Tongue (tissue), 1 donor: ENCODE measurements at regions not wholly inside any gene's neighbourhood (a gene's known extent, or its start where the extent isn't known, plus 50 kb on each side); places are given as distances from the start of the nearest gene placed in this dataset.

Source experiments
- DNase-seq: peaks from one replicate; pipeline ENCODE4 v3.0.0-alpha.2; 2015

DNA sequence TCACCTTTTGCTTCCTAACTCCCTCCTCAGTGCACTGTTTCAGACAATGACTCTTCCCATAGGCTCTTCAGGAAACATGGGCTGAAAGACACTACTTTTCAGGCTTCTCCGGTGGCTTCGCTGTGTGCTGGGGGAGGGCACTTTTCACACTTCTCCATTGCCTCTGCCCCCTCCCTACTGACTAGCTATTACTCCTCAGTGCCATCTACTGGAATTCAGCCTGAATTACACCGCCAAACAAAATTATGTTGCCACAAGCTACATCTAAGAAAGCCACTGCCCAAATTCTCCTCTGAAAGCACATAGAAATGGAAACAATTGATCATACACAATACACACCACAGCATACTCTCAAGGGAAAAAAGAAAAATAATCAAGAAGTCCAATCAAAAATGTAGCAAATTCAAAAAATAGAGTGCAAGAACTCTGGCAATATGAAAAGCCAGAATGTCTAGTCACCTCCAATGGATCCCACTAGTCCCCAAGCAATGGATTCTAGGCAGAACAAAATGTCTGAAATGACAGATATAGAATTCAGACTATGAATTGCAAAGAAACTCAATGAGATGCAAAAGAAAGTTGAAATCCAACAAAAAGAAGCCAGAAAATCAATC is 1139.4 kb upstream of the GYPC start:
- DNase-seq: no peak

GRCh38 chr2:125526093-125526492 is 1129.9 kb upstream of the GYPC start:
- no peak for DNase-seq

DNA sequence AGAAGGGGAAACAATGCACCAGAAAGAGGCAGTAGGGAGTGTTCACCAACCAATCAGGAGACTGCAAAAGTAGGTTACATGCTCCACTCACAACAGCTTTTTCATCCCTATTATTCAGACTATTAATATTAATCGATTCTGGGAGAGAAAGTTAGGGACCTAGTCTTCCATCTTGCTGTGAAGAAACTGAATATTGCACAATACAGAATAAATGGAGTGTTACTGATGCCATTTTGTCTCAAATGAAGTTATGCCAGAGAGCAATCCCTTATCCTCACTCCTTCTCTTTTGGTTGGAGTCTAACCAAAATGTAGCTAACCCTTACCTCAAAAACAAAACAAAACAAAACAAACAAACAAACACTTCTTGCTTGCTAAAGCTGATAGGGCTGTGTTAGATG is 1120.9 kb upstream of the GYPC start:
- no peak for DNase-seq

DNA sequence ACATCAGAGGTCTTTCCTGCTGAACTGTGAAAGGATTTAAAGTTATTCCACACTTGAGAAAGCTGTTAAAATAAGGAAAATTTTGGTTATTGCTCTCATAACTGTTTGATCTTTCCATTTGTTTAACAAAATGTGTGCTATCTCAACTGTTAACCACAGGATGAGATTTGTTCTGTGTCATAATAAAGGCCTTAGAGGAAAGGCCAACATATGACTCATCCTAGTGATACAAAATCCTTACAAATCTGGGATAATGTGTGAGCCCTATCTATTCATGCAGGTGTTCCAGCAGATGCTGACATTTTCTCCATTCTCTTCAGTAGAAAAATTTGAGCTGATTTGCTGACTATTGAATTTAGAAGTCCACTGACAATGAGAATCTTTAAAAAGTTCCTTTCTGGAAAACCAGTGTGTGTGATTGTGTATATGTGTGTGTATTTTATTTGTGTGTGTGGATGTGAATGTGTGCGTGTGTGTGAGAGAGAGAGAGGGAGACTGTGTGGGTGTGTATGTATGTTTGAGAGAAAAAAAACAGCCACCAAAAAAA is 1111.9 kb upstream of the GYPC start:
- DNase-seq: peak; percentile 1

- no peak for DNase-seq
Observed at GRCh38 chr2:125553768-125554167, 1102.2 kb upstream of the GYPC start.

DNA sequence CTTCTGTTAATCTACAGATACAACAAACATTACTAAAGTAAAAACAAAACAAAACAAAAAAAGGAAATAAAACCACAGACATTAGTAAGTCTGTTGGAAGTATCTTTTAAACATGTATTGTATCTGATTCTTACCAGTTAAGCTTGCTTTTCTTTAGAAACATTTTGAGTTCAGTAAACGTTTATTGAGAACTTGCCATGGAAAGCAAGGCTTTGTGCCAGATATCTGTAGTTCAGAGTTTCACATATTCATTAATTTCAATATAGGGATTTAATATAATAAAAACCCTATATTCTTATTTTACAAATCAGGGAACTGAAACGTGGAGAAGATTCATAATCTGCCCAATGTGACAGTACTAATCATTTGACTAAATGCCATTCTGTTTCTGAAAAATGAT is 1101.0 kb upstream of the GYPC start:
- DNase-seq: peak; percentile 3

- no peak for DNase-seq
Observed at GRCh38 chr2:125559186-125559585, 1096.8 kb upstream of the GYPC start.

DNA sequence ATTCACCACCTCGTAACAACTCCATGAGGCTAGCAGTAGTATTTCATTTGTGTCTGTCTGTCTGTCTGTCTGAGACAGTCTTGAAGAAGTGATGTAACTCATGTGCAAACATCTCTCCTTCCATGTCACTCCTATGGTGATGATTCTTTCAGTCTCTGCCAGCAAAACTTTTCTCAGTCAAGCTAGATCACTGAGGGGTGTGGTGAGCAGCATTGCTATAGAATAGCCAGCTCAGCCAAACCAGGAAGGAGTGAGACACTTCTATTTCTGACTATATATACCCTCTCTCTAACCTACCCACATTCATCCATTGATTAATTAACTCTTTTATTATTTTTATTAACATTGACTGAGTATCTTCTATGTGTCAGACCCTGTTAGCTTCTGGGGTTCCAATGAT is 1095.1 kb upstream of the GYPC start:
- no peak for DNase-seq

GRCh38 chr2:125561302-125561701 is 1094.7 kb upstream of the GYPC start:
- DNase-seq: no peak

- no peak for DNase-seq
Observed at GRCh38 chr2:125562924-125563323, 1093.0 kb upstream of the GYPC start.

GRCh38 chr2:125564471-125564870 is 1091.5 kb upstream of the GYPC start:
- DNase-seq: no peak

- no peak for DNase-seq
Observed at GRCh38 chr2:125566422-125566821, 1089.5 kb upstream of the GYPC start.

GRCh38 chr2:125567100-125567499 is 1088.9 kb upstream of the GYPC start:
- no peak for DNase-seq

- no peak for DNase-seq
Observed at GRCh38 chr2:125572660-125573059, 1083.3 kb upstream of the GYPC start.

GRCh38 chr2:125573432-125573831 is 1082.5 kb upstream of the GYPC start:
- peak; percentile 16 for DNase-seq

DNA sequence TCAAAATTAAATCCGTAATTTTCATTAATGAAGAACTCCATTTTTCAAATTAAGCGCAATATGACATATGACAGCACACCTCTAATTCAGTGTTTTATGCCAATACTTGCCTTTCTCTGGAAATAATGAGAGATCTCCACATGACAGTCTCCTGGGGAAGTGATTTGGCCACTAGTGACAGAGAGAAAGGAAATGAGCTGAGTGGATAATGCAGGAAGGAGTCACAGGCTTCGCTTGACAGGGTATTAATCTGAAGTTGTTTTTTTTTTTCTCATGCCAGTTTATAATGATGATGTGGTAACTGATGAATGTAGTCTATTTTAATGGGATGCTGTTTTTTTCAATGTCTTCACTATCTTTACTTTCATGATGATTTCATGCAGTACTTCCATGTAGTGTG is 1079.4 kb upstream of the GYPC start:
- DNase-seq: no peak

- DNase-seq: no peak
Observed at GRCh38 chr2:125581557-125581956, 1074.4 kb upstream of the GYPC start.

DNA sequence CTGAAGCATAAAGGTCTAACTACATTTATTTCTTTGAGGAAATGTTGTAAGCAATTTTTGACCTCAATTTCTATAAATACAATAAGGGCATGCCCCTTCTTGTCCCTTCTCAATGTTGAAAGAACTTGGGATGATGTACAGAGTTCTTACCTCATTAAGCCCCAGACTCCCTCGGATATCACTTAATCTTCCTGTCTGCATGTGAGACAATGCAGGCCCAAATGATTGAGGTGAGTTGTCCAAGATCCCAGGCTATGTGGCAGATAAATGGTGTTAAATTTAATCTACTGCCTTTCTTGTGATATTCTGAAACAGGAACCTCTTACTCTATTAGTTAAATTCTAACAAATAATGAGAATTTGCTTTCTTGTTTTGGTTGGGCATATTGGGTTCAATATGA is 1073.4 kb upstream of the GYPC start:
- DNase-seq: no peak

- no peak for DNase-seq
Observed at GRCh38 chr2:125584732-125585131, 1071.2 kb upstream of the GYPC start.

GRCh38 chr2:125588780-125589179 is 1067.2 kb upstream of the GYPC start:
- no peak for DNase-seq

GRCh38 chr2:125591954-125592353 is 1064.0 kb upstream of the GYPC start:
- DNase-seq: no peak

GRCh38 chr2:125593036-125593435 is 1062.9 kb upstream of the GYPC start:
- no peak for DNase-seq

DNA sequence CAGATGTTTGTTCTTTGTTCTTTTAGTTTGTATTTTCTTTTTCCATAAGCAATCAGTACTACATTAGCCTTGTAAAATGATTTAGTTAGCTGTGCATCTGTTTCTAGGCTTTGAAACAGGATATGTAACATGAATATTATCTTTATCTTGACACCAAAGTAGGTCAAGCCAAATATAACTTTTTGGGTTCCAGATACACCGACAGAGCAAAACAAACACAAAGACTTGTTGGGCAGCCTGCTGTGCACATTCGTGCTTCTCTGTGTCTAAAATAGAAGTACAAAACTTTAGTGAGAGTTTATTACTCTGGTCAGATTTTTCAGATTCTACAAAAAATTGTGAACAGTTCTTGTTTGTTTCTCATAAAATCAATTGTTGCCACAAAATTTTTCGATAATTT is 1059.3 kb upstream of the GYPC start:
- peak; percentile 5 for DNase-seq

GRCh38 chr2:125615438-125615837 is 1040.5 kb upstream of the GYPC start:
- no peak for DNase-seq

DNA sequence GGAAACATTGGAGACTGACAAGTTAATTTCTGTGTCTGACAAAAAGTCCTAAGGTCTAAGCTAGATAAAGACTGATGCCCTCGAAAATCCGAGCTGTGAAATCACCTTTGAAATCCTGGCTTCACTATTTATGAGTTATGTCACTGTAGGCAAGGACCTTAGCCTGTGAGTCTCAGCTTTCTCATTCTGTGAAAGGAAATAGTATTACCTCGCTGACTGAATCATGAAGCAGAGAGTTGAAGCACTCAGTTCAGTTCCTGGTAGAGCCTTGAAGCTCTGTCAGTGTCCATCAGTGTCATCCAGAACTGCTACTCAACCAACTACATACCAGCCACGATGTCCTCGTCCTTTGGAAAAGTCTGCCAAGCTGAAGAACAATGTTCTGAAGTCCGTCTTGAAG is 1025.6 kb upstream of the GYPC start:
- DNase-seq: no peak
